ENCODE measurements at regions not wholly inside any gene's neighbourhood (a gene's known extent, or its start where the extent isn't known, plus 50 kb on each side); places are given as distances from the start of the nearest gene placed in this dataset.
"Not testable (repeated sequence)": the region's sequence is repeated elsewhere in the genome, so short reads cannot be mapped to it uniquely, and the experiment has no call there.

DNA sequence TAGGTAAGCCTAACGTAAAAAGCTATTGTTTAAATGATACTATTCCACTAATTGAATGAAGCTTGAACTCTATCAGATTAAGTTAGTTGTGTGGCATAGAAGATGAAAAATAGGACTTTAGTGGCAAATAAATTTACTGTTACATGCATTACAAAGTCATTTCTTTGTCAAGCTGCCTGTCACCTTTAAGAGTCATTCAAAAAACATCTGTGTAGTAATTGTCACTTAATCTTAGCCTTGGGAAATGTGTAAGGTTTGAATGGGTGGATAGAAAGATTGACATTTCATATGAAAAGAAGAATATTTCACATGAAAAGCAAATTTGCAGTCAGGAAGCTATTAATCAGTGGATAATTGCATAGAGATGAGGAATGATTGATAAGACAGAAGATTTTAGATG is 473.5 kb downstream of the DNAH5 start:
- DNase-seq: no peak

- no peak for DNase-seq
Observed at GRCh38 chr5:13470263-13470662, 474.2 kb downstream of the DNAH5 start.

DNA sequence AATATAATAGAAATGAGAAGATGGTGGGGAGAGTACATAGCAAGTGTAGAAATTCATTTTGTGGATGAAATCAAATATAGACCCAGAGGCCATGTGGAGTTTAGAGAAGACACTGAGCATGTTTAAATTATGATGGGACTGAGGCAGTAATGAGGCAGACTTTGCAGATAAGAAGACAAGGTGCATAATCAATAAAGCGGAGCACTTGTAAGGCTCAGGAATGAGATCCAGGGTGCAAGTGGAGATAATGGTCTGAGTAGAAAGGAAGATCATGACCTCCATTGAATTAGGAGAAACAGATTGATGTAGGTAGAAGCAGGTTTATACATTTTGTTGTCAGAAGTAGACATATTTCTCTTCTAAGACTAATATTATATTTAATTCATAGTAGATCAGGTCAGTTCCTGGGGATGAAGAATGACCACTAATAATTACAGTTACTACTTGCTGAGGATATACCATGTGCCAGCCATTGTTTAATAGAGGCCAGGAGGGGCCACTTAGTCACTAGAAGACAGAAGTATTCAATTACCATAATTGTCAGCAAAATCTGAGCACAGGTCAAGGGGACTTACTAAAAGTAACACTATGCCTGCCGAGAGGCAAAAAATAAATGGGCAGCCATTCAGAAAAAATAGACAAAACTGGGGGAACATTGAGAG is 479.8 kb downstream of the DNAH5 start:
- no peak for DNase-seq

GRCh38 chr5:13460587-13460986 is 483.9 kb downstream of the DNAH5 start:
- DNase-seq: no peak

GRCh38 chr5:13454050-13454449 is 490.4 kb downstream of the DNAH5 start:
- no peak for DNase-seq

- DNase-seq: no peak
Observed at GRCh38 chr5:13448843-13449242, 495.6 kb downstream of the DNAH5 start.

DNA sequence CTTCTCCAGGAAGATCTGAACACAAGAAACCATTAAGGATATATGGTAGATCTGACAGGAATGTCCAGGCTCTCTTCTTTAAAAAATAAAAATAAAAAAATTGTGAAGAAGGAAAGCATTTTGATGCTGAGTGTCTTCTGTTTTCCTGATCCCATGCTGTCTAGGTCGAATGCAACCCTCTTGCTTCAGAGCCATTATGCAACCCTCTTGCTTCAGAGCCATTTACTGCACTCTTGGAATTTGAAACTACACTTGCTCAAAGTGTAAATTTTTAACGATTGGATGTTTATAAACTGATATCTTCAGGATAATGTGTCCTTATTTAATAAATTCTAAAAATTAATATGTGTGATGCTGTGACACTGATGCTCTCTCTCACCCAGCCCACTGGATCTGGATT is 505.1 kb downstream of the DNAH5 start:
- no peak for DNase-seq

DNA sequence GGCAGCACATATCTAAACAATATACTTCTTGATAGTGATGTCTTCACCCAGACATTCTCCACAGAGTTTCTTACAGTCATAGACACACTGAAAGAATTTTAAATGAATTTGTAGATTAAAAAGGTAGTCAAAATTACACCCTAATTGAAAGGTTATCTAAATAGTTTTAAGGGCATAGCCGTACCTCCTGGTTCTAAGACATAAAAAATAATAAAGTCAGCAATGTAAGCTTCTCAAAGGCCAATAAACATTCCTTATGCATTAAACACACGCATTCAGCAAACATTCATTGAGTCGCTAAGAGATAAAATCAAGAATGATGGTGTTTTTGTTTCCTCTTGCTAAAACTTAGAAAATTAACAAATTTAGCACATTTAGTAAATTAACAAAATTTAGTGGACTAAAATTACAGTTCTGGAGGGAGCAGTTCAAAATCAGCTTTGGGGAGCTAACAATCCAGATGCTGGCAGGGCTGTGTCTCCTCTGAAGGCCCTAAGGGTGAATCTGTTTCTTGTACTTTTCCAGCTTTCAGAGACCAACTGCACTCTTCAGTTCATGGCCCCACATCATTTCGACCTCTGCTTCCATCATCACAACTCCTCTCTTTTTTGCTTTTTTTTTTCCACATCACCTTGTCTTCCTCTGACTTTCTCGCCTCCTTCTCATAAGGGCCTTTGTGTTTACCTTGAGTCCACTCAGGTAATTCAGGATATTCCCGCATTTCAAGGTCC is 516.5 kb downstream of the DNAH5 start:
- no peak for DNase-seq

DNA sequence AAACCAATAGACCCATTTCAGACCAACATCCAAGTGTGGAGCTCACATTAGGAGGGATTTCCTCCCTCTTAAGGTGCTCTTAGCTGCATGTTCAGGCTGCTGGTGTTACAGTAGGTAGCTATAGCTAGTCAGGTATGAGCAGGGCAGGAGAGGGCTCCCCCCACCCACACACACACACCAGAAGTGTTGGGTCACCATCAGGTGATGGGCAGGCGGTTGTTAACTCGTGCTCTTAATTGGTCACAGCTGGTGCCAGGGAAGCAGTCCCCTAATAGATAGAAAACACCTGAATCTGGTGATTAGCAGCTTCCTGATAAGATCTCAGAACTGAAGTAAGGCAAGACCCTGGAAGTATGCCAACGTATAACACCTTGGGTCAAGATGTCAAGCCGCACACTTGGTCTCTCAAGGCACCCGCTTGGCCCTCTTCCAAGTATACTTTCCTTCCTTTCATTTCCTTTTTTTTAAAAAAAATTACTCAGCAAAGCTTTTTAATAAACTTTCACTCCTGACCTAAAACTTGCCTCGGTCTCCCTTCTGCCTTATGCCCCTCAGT is 532.4 kb downstream of the DNAH5 start:
- DNase-seq: no peak

DNA sequence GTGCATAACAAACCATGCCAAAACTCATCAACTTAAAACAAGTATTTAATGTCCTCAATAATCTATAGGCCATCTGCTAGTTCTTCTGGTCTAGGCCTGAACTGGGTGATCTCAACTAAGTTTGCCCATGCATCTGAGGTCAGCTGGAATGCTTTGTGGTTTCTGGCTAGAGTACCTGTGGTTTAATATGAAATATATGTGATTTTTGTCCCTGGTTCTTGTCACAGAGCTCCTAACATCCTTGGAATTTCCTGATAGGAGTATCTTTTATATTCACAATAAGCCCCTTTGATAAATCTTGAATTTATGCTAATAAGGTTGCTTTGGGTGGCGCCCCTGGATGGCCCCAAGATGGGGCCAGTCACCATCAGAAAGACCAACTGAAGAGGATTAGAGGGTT is 535.9 kb downstream of the DNAH5 start:
- peak; percentile 22 for DNase-seq

GRCh38 chr5:13403351-13403750 is 541.1 kb downstream of the DNAH5 start:
- DNase-seq: peak; percentile 7

DNA sequence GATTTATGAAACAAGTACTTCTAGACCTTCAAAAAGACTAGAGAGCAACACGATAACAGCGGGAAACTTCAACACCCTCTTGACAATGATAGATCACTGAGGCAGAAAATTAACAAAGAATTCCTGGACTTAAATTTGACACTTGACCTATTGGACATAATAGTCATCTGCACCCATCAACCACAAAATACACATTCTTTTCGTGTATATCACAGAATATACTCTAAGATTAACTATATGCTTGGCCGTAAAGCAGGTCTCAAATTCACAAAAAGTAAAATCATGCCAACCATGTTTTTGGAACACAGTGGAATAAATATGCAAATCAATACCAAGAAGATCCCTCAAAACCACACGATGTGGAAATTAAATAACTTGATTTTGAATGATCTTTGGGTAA is 559.4 kb downstream of the DNAH5 start:
- no peak for DNase-seq

DNA sequence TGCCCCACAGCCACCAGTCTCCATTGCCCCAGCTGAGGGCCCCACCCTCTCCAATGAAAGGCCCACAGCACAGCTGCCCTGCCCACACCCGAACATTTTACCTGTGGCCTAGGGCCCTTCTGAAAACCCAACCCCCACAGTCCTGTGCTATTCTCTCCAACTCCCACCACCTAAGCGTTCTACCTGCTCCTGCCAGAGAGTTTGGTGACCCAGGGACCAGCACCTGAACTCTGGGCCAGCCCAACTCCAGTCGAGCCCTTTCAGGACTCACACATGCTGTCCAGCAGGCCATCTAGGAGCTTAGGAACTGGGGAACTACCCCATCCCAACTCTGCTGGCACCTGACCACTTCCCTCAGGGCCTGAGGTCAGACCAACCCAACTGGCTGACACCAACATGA is 562.3 kb downstream of the DNAH5 start:
- no peak for DNase-seq

- peak; percentile 16 for DNase-seq
Observed at GRCh38 chr5:13378091-13378490, 566.4 kb downstream of the DNAH5 start.

DNA sequence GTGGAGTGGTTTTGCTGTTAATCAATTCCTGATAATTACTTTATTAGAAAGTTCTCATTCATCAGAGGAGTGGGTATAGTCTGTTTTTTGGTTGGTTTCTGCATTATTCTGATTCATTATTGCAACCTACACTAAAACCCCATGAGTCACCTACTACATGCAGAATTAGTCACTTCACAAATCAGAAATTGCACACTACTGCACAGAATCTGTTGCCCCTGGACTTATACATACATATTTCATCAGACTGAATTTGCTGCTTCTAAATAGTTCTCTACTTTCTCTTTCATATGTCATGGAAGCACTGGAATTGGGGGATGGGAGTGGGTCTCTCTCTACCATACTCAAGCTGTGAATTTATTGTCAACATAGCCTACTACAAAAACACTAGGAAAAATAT is 585.1 kb downstream of the DNAH5 start:
- peak; percentile 72 for DNase-seq

DNA sequence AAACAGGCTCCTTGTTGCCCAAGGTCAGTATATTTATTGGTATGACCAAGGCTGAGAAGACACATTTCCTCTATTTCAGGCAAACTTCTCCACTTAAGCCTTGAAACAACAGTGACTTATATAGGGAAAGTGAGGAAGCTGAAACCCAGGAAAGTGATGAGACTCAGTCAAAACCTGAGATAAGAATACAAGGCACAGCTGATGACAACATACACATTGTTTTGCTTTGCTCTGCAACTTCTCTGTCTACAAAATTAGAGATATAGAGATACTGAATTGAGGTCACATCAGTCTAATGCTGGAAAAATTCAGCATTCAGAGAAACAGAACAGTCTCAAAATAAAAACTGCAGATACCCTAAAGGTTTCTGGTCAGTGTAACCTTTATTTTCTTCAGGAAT is 586.1 kb downstream of the DNAH5 start:
- no peak for DNase-seq

DNA sequence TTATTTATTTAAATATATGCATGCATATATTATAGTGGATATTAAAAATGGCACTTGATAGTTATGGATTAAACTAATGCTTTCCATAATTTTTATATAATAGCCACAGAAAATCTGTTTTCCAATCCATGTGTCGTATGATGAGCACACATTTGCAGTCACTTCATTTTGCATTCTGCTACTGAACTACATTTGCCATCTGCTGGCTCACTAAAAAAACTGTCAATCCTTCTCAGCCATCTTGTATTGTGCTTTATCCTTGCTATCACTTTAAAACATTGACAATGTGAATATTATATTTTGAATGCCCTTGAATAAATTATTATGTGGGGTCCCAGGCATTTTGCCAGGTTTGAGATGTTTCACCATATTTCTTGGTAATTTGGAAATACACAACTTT is 586.6 kb downstream of the DNAH5 start:
- no peak for DNase-seq

DNA sequence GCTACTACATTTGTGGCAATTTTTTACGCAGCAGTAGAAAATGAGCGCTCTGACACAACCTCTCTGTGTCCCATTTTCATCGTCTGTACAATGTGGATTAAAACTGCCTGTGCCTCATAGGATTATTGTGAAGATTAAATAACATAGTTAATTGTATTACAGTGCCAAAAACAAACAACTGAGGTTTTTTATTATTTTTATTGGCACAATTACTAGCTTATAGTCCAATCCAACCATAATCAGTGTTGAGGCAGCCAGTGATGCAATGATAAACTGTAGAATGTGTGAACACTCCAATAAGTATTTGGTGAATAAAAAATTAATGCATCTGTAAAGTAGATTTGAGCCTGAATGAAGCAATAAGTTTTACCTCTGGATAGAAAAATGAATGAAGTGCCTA is 588.3 kb downstream of the DNAH5 start:
- no peak for DNase-seq

DNA sequence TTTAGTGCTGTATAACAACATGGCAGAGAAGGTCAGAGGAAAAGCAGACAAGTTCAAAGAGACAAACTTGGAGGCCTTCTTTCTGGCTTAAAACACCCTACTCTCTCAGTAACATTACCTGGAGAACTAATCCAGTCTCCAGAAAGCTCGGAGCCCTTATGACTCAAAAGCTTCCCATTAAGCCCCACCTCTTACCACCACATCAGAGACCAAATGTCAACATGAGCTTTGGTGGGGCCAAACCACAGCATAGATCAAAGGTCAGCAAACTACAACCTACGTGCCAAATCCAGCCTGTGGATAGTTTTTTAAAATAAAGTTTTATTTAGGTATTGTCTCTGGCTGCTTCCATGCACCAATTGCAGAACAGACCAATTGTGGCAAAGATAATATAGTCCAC is 589.9 kb downstream of the DNAH5 start:
- DNase-seq: peak; percentile 3

DNA sequence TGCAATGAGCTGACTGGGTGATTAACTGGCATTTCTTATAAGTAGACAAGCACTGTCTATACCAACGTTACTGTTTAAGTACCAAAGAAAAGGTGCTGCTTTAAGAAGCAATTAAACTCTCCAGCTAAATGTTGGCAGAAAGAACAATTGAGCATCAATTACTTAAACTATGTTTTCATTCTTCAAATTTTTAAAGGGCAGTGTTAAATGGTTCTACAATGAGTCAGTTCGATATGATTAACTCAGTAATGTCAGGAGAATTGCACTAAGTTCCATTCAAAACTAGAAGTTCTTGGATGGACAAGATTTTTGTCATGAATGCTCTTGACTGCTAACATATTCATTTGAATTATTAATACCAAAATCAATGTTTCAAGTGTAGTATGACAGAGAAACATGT is 593.7 kb downstream of the DNAH5 start:
- peak; percentile 19 for DNase-seq

DNA sequence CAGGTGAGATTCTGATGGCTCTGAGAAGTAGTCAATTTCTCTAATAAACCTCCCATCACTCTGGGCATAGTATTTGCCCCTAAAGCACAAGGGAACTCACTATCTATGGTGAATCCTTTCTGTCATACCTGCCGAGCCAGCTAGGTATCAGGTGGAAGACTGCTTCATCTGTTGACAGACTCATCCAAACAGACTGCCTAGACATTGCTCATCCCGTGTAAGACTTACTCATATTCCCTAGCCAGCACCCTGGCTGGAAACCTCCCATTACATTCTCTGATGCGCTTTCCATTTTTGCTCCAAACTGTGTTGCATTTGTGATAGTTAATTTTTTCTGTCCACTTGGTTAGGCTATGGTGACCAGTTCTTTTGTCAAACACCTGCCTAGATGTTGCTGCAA is 595.9 kb downstream of the DNAH5 start:
- no peak for DNase-seq

GRCh38 chr5:13346401-13346800 is 598.1 kb downstream of the DNAH5 start:
- no peak for DNase-seq

DNA sequence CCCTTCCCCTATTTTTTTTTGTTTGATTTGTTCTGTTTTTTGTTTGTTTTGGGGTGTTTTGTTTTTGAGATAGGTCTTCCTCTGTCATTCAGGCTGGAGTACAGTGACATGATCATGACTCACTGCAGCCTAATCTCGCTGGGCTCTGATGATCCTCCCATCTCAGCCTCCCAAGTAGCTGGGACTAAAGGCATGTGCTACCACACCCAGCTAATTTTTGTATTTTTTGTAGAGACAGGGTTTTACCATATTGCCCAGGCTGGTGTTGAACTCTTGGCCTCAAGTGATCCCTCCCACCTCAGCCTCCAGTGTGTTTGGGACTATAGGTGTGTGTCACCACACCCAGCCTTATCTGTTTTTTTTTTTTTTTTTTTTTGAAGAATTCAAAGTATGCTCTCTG is 605.4 kb downstream of the DNAH5 start:
- DNase-seq: no peak

GRCh38 chr5:13335026-13335425 is 609.5 kb downstream of the DNAH5 start:
- DNase-seq: not testable (repeated sequence)

- no peak for DNase-seq
Observed at GRCh38 chr5:13331585-13331984, 612.9 kb downstream of the DNAH5 start.
